Right lobe of liver (tissue), 4 donors: ENCODE measurements at regions not wholly inside any gene's neighbourhood (a gene's known extent, or its start where the extent isn't known, plus 50 kb on each side); places are given as distances from the start of the nearest gene placed in this dataset.

ENCODE experiments used
- POLR2A ChIP-seq: fragments of 450-650 bp; IDR thresholded peaks from one replicate; pipeline ENCODE4 v1.6.1; 2017; ENCODE audit warnings: antibody characterized with exemption, mild to moderate bottlenecking
- TF ChIP-seq, protein P1 (sequence below), 4 donors: fragments of 200-600 bp in 3 of 4; fragments of 450-650 bp in 1 of 4; IDR thresholded peaks; one replicate each; pipeline versions ENCODE4 v1.5.1 to v1.8.0; 2016 to 2022; ENCODE audit warnings: antibody characterized with exemption in 4 of 4, mild to moderate bottlenecking in 2 of 4
- donor health status: DM: no; HTN: no; CAD: no.
- donor health status: DM: no; HTN: no; CAD: no.
- donor health status: DM: no; HTN: yes; CAD: no.

DNA sequence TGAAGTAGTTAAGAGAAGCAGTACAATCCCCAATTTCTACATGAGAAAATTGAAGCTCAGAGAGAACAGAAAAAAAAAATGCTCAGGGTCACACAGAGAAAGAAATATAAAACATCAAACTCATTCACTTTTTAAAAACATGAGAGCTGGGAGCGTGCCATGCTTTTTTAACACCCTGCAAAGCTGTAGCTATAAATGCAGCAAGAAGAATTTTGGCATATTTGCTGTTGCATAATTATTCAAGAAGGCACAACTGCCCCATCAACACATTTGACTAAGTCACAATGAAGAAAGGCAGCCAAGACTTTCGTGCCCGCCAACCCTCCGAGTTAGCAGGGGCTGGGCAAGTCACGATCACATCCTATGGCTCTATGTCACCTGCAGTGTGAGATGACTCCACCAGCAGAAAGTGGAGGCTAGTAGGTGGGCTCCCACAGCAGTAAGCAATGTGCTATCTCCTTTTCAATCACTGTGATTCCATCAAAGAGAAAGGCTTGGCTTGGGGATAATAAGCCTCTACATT is 214.8 kb downstream of the DHX15 start:
- TF ChIP-seq, protein P1, sequence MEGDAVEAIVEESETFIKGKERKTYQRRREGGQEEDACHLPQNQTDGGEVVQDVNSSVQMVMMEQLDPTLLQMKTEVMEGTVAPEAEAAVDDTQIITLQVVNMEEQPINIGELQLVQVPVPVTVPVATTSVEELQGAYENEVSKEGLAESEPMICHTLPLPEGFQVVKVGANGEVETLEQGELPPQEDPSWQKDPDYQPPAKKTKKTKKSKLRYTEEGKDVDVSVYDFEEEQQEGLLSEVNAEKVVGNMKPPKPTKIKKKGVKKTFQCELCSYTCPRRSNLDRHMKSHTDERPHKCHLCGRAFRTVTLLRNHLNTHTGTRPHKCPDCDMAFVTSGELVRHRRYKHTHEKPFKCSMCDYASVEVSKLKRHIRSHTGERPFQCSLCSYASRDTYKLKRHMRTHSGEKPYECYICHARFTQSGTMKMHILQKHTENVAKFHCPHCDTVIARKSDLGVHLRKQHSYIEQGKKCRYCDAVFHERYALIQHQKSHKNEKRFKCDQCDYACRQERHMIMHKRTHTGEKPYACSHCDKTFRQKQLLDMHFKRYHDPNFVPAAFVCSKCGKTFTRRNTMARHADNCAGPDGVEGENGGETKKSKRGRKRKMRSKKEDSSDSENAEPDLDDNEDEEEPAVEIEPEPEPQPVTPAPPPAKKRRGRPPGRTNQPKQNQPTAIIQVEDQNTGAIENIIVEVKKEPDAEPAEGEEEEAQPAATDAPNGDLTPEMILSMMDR (IDR thresholded peaks at IDR 0.05) = no peak
- TF ChIP-seq POLR2A = no peak
